ENCODE measurements at regions not wholly inside any gene's neighbourhood (a gene's known extent, or its start where the extent isn't known, plus 50 kb on each side); places are given as distances from the start of the nearest gene placed in this dataset.
A peak's percentile ranks its signal among the peaks of the same experiment; 100 is the strongest.
"Not testable (repeated sequence)": the region's sequence is repeated elsewhere in the genome, so short reads cannot be mapped to it uniquely, and the experiment has no call there.

DNA sequence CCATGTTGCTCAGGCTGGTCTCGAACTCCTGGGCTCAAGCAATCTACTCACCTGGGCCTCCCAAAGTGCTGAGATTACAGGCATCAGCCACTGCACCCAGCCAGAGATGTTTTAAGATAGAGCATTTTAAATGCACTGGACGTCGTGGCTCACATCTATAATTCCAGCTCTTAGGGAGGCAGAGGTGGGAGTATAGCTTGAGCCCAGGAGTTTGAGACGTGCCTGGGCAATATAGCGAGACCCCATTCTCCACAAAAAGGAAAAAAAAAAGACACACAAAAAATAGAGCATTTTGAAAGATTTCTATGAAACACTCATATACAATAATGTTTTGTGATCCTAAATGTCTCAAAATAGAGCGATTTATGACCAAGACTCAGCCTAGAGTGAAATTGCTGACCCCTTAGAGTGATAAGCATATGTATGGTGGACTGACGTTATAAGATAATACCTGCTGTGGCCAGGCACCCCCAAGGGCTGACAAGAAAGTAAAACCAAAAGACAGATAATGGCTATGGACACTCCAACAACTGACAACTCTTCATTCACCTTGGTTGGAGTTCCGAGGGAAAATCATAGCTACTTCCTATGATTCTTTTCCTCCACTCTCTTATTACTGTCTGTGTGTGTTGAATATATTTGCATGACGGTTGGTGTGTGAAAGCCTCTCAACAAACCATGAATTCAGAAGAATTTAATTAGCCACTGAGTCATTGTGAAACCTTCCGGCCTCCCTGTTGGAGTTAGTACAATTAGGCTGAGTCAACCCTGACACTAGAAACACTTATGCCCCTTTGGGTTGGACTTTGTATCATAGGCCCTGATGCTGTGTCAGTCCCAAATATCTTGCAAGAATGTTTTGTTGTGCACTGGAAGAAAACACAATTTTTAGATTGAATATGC lies 526.5 kb upstream of the NUDT12 start:
- DNase-seq = no peak

DNA sequence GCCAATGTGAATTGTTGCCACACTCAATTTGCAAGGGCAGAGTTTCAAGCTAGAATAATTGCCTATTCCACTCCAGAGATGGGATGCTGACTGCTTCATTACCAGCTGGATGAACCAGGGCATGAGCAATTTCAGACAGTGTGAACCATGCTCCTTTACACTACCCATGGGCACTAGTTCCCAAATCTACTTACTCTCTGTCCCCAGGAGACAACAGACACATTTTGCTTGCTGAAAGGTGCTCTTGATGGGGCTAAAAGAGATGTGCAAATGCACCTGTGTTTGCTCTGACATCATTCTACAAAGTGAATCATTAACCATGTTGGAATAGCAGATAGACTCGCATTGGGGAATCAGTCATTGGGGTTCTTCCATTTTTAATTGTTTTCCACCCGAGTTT lies 522.3 kb upstream of the NUDT12 start:
- no peak for DNase-seq

DNA sequence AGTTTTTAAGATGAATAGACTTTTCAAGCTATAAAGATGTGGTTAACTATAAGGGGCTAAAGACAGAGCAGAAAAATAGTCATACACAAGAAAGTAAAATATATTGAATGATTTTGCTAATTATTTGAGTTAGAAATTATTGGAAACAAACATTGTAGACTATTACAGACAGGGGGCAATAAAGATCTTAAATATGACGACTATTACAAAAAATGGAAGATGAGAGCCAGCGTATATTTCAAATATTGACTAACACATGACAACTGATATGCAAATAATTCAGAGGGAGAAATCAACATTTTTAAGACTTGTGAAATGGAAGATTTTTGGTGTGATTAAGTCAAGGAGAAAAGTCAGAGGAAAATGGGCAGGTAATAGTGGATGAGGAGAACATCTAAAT lies 520.2 kb upstream of the NUDT12 start:
- DNase-seq = no peak

DNA sequence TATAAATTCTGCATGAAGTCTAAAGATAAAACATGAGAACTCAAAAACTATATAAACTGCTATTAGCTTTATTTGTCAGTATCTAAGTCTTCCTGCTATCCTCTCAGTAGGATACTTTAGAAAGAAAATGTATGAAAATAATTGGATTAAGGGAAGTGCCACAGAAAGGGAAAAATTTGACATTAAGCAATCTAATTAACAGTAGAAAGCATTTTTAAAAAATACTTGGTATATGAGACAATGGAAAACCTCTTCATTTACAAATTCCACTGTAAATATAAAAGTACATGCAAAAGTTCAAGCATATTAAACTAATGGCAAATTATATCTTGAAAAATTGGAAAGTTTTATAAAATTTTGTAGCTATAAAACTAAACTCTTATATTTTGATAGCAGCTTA lies 518.6 kb upstream of the NUDT12 start:
- DNase-seq = no peak

DNA sequence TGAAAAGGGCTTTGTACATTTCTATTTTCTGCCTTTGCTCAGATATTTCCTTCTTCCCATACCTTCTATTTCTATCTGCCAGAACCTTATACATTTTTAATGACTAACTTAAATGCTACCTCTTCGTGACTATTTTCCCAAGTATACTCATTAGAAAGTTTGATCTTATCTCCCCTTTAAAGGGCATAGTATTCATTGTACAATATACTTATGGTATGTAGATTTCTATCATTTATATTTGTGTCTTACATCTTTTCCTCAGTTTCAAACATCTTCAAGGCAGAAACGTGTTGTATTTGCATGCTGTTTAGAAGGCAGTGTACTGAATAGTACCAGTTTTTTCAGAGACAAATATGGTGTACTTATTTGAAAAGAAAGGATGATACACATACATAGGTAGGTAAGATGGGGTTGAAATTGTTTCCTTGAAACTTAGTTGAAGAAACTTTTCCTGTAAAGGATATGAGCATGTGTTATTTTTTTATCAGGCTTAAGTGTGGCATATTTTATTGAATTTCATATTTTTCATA lies 518.1 kb upstream of the NUDT12 start:
- DNase-seq = no peak

DNA sequence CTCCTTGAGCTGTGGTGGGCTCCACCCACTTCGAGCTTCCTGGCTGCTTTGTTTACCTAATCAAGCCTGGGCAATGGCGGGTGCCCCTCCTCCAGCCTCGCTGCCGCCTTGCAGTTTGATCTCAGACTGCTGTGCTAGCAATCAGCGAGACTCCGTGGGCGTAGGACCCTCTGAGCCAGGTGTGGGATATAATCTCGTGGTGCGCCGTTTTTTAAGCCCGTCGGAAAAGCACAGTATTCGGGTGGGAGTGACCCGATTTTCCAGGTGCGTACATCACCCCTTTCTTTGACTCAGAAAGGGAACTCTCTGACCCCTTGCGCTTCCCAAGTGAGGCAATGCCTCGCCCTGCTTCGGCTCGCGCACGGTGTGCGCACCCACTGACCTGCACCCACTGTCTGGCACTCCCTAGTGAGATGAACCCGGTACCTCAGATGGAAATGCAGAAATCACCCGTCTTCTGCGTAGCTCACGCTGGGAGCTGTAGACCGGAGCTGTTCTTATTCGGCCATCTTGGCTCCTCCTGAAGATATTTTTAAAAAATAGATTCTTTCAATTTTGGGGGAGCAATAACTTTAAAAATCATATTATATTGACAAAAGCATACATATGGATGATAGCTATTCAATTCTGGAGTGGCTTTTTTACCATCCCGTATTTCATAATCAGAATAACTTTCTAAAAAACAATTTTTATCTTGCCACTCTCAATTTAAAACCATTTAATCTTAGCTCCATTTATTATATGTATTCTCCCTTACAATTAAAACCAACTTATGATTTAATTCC lies 517.5 kb upstream of the NUDT12 start:
- not testable (repeated sequence) for DNase-seq

DNA sequence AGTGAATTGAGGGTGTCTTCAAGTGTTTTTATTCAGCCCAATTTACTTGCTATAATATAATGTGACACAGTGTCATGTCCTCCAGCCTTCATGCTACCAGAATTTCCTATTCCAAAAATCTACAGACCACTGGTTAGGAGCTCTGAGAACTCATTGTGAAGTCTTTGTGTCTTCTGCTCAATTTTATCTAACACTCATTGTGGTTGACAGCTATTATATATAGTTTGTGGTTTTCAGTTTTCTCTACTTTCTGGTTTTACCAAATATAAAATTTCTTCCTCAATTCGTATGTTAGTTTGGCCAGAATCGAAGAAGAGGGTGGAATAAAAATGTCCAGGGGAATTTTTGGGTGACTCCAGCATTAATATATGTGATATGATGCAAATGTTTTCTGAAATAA lies 509.3 kb upstream of the NUDT12 start:
- no peak for DNase-seq

DNA sequence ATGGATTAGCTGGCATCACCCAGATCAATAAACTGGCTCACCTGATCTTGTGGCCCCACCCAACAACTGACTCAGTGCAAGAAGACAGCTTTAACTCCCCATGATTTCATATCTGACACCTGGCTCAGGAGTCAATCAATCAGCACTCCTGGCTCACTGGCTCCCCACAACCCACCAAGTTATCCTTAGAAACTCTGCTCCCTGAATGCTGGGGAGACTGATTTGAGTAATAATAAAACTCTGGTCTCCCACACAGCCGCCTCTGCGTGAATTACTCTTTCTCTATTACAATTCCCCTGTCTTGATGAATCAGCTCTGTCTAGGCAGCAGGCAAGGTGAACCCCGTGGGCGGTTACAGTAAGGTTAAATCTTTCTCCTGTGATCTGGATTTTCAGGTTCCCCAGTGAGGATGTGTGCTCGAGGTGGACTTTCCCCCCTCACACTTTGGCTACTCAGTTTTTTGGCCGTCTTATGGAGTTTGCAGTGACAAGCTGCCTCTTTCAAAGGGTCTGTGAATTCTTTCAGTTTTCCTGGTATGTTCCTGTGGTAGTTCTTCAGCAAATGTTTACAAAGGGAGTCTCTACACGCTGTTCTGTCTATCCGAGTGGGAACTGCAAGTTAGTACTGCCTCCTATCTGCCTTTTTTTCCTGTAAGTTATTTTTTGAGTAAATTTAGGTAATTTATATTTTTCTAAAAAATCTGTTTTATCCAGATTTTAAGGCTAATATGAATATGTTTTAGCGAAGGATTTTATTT lies 500.2 kb upstream of the NUDT12 start:
- peak; percentile 33 for DNase-seq

DNA sequence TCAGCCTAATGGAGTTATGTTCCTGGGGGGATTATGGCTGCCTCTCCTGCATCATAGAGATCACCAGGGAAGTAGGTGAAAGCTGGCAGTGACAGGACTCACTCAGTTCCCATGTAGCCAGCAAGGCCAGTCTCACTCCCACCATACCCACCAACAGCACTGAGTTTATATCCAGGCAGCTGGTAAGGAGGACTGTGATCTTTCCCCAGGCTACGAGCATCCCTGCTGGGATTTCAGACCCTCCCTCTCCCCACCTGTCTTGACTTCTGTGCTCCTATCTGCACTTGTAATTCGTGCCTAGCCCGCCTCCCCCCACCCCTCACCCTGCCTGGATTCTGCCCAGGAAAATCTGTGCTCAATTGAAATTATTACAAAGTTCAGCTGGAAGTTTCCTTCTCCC lies 499.1 kb upstream of the NUDT12 start:
- no peak for DNase-seq

DNA sequence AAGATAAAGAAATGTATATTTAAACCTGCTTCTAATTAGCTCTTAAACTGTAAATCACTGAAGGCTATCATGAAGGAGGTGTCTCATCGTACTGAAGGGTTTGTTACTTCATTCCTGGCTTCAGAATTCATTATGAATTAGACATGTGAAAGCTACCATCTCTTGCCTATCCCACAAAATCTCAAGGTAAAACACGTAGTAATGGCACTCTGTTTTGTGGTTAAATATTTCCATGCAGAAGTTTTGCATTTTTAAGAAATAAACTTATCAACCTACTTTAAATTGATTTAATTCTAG lies 490.7 kb upstream of the NUDT12 start:
- no peak for DNase-seq

DNA sequence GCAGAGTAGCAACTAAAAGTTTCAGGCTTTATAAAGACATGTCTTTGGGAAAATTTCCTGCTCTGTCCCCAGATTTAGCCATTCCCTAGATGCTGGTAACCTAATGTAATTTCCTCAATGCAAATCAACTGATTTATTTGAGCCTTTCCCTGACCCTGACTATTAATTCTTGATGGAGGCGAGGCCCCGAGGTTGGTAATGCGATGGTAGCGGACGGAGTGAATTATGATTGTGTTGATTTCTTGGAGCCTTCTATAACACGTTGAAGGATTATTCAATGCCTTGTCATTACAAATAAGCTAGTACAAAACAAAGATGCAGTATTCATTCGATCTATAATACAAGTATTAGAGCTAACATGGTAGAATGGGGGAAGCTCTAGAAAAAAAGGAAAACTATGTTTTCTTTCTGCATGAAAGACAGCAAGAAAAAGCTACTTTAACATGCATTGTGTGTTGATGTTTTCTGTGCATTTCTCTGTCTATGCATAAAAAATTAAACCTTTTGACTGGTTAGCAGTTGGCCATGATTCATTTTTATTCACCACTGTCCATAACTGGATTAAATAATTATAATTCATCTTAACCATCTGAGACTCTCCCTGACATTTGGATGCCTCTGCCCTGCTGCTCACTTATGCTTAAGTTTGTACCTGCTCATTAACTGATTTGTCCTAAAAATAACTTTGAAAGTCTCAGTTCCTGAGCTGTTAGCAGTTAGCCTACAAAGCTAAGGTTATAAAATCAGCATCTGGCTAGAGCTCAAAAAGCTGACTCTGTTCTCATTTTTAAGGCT lies 490.2 kb upstream of the NUDT12 start:
- no peak for DNase-seq

DNA sequence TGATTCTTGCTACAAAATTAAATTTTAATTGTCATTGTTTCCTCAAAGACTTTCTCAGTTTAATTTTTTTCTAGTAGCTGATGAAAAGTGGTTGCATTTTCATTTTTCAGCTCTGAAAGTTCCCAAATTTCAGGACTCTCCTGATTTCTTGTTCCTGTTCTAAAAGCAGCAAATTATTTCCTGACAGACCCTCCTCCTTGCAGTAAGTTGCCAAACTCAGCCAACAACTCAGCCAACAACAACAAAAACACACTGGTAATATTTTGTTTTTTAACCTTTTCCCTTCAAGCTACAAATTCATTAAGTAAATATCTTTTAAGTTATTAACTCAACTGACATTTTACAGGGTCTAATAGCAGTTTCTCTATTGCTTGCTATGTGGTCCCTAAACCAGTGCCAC lies 487.8 kb upstream of the NUDT12 start:
- no peak for DNase-seq

DNA sequence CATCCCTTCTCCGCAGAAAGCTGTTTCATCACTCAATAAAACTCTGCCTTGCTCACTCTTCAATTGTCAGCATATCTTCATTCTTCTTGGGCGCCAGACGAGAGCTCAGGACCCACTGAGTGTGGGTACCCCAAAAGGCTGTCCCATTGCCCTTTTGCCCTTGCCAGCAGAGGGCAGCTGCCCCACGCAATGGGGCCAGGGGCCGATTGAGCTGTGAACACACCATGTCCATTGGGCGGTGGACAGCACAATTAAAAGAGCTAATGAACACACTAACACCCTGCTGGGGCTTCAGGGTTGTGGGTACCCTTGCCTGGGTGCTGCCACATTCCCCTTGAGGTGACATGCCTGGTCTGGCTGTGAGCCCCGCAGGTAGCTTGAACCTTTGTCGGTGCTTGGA lies 487.2 kb upstream of the NUDT12 start:
- DNase-seq = no peak

DNA sequence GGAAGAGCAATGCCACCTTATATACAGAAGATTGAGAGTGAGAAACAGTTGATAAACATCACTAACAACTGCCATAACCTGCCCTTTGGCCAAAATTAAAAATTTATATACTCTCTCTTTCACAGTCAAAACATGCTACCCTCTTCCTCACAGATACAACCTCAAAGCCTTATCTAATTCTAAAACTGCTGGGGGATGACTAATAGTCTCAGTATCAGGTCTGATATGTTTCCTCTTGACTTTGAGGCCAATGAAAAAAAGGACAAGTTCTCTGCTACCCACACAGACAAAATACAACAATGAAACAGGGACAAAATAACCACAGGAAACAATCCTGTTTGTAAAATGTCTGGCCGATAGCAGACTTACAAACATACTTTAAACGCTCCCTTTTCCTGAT lies 485.6 kb upstream of the NUDT12 start:
- DNase-seq = no peak

DNA sequence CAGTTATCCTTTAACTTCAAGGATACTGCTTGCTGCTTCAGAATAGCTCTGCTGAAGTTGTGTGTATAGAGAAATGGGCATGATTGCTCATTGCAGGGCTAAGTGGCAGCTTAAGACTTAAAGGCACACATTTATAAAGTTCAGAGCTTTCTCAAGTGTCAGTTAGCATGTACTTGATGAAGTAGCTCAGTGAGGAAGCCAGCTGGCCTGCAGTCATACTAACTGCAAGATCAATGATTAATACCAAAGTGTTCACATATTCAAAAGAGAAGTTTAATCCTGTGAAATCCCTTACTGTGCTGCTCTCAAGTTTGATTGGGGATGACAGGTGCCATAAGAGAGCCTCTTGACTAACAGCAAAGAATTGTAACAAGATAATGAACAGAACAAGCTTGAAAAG lies 483.4 kb upstream of the NUDT12 start:
- DNase-seq = no peak

DNA sequence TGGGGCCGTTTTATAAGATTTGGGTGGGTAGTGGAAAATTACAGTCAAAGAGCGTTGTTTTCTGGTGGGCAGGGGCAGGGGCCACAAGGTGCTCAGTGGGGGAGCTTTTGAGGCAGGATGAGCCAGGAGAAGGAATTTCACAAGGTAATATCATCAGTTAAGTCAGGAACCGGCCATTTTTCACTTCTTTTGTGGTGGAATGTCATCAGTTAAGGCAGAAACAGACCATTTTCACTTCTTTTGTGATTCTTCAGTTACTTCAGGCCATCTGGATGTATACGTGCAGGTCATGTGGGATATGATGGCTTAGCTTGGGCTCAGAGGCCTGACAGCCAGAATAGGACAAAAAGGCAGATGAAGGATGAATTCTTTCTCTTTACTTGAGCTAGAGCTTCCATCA lies 477.3 kb upstream of the NUDT12 start:
- not testable (repeated sequence) for DNase-seq

DNA sequence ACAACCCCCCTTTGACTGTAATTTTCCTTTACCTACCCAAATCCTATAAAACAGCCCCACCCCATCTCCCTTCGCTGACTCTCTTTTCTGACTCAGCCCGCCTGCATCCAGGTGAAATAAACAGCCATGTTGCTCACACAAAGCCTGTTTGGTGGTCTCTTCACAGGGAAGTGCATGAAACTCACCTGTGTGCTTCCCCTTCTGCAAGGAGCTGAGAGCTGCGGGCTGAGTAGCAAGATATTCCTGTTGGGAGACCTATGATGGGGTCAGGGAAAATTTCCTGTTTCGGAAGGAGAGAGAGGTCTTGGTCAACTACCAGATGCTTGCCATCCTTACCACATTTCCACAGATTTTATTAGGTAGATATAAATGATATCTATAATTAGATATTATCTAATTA lies 474.5 kb upstream of the NUDT12 start:
- DNase-seq = not testable (repeated sequence)

DNA sequence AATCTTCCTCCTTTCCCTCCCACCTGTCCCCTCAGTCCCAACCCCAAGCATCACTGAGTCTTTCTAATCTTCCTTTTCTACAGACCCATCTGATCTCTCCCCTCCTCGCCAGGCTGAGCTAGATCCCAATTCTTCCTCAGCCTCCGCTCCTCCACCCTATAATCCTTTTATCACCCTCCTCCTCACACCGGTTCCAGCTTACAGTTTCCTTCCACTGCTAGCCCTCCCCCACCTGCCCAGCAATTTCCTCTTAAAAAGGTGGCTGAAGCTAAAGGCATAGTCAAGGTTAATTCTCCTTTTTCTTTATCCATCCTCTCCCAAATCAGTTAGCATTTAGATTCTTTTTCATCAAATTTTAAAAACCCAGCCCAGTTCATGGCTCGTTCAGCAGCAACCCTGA lies 470.6 kb upstream of the NUDT12 start:
- DNase-seq = not testable (repeated sequence)

DNA sequence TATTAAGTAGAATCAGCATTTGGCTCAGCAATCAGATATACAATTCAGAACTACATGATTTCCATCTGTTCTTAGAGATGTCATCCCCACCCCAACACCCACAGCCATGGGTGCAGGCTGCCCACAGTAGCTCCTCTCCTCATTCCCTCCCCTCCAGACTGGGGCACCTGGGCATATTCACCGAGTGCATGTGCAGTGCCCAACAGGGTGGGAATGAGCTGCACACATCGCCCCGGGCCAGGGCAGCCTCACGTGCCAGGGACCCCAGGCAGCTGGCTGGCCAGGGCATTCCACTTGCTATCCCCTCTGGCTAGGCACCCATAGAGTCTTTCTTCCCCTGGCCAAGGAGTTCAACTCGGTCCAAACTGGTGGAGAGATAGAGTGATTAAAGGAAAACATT lies 461.9 kb upstream of the NUDT12 start:
- no peak for DNase-seq

DNA sequence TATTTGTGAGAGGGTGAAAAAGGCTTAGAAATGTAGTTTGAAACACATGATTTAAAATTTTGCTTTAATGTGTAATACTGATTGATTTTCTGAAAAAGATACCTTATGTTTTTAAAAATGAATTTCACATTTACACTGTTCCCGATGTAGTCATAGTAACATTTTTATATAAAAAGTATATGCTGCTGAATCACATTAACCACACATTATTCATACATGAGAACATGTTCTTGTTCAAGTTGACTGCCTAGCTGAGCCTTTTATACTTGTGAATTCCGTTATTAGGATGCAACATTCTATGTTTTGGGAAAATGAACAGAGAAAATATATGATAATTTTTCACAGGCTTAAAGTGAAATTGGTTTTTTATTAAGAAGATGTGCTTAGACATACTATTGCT lies 461.1 kb upstream of the NUDT12 start:
- no peak for DNase-seq

DNA sequence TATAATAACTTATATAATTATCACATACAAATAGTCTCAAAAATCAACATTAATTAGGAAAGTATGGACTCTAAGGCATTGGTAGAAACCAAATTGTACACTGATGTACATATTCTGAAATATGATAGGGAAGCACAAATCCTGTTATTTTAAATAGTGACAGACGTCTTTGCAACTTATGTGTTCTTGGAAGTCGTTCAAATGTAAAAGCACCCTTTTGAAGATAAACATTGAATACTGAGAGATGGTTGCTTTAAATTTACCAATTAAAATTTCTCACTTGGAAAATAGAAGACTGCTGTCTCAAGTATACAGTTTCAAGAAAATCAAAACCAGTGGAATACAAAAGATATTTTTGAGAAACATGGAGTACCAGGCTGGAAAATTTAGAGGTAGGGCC lies 457.4 kb upstream of the NUDT12 start:
- no peak for DNase-seq

DNA sequence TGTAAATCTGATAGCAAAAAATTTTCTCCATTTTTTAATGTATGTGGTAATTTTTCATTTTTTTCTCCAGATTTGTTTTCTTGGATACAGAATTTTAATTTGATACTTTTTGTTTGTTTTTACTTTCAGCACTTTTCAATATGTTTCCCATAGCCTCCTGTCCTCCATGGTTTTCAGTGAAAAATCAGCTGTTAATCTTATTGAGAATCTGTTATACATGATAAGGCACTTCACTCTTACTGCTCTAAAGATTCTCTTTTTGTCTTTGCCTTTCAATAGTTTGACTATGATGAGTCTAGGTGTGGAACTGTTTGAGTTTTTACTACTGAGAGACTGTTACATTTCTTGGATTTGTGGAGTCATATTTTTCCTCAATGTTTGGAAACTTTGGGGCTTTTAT lies 455.7 kb upstream of the NUDT12 start:
- no peak for DNase-seq

DNA sequence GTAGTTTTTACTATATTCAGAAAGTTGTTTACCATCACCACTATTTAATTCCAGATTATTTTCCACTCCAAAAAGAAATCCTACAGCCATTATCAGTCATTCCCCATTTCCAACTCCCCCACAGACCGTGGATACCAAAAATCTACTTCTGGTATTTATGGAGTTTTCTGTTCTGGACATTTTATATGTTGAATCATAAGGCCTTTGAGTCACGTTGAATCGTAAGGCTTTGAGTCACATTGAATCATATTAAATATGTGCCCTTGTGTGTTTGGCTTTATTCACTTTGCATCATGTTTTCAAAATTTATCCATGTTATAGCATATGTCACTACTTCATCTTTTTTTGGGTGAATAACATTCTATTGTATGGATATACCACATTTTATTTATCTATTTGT lies 454.1 kb upstream of the NUDT12 start:
- DNase-seq = no peak
